GM18499 (cell line): ENCODE measurements at regions not wholly inside any gene's neighbourhood (a gene's known extent, or its start where the extent isn't known, plus 50 kb on each side); places are given as distances from the start of the nearest gene placed in this dataset.

ENCODE experiments used
- ATAC-seq: cut with Tn5 transposase; IDR thresholded peaks from one replicate; pipeline ENCODE4 v1.9.1; 2021; ENCODE audit warnings: moderate number of reproducible peaks; ENCODE audit not compliant: insufficient read depth, unreplicated experiment

DNA sequence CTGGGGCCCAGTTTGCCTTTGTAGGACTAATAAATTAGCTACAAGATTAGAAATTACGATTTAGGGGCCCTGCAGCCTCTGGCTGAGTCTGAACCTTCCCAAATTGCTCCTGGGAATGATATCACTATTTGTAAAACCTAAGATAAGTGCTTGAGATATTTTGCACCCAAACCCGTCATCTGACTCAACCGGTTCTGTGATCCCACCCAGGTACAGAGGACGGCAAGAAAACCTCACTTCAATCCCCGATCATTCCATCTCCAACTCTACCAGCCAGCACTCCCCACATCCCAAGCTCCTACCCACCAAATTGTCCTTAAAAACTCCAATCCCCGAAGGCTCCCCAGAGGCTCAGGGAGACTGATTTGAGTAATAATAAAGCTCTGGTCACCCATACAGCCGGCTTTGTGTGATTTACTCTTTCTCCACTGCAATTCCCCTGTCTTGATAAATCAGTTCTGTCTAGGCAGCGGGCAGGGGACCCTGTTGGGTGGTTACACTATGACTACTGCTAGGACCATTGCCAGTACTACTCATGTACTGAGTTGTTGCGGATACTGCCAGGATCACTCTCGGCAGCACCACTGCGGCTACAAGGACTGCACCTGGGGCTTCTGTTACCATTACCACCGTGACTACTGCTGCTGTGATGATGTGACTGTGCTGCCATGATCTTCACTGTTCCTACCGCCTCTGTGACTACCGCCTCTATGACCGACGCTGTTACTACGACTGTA, 73.1 kb downstream of the IRF8 start:
- ATAC-seq, result no peak

- no peak for ATAC-seq
These were observed 75.7 kb downstream of the IRF8 start for GRCh38 chr16:85974428-85975375.

GRCh38 chr16:85975451-85975981, 76.6 kb downstream of the IRF8 start:
- no peak for ATAC-seq

DNA sequence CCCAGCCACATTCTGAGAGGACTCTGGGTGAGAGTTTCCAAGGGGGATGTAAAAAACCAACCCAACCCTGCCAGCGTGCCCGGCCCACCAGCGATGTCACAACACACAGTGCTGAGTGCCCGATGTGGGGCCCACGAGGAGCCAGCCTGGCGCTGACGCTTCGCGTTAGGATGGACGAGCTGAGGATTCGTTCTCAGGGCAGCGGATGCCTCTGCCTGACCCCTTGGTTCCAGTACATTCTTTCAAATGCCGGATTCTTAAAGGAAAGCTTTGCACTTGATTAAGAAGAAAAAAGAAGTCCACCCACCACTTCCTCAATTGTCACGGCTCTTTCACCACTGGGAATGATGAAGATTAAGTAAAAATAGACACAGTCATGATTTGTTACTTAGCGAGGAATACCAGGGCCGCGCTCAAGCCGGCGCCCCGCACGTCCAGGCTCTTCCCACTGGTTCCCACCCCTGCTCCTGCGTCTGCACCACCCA, 79.4 kb downstream of the IRF8 start:
- ATAC-seq, result no peak

- ATAC-seq, result no peak
These were observed 80.0 kb downstream of the IRF8 start for GRCh38 chr16:85978976-85979375.

DNA sequence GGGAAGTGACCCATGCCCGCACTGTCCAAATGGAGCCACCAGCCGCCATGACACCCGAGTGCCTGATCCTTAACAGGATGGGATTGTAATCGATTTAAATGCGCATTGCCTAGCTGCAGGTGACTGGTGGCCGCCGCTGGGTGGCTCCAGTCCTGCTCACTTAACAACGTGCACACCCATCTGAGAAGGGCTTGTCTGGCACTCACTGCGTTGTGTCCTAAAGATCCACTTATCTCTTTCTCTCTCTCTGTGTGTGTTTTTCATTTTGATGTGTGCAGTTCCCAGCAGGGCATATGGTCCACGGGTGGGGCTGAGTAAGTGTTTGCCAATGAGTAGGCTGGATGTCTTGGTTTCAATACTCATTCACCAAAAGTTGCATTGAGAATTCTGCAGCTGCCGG, 80.6 kb downstream of the IRF8 start:
- no peak for ATAC-seq

- no peak for ATAC-seq
These were observed 81.7 kb downstream of the IRF8 start for GRCh38 chr16:85980686-85981085.

DNA sequence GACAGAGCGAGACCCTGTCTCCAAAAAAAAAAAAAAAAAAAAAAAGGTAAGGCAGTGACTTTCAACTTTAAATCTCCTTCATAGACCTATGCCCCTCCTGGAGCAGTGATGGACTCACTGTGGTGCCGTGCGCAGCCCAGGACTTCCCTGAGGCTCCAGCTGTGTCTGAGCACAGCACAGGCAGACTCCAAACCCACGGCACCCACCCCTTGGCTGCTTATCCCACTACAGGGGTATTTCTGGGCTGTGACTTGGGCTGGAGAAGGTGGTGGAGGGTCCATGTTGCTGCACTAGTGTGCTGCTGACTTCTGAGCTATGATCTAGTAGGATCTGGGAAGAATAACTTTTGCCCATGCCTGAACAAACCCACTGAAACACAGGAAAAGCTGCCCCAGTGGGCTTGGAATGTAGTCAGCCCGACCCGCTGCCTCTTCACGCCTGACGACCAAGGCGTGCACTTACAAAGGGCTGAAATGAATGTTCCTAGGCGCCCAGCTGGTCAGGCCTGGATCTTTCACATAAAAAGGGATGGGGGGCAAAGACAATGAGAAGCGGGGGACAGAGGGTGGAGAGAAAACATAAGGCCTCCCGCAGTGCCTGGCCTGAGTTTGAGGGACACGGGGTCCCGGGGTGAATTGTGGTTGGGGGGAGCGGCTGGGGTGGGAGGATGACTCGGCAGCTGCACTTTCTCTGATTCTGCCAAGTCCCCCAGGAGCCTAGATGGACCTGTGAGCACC, 83.0 kb downstream of the IRF8 start:
- ATAC-seq, result no peak

DNA sequence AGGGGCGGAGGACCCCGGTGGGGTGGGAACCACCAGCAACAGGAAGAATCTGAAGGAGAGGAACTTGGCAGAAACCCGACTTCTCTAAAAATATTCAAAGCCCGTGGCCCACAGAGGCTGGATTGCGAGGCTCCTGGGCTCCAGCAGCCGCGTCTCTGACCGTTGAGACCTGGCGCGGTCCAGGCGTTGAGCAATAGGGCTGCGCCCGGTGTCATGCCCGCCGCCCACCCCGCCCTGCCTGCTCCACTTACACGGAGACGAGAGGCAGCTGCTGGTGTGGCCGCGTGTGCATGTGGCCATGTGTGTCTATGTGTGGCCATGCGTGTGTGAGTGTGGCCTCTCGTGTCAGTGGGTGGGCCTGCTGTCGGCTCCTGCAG, 83.6 kb downstream of the IRF8 start:
- no peak for ATAC-seq

DNA sequence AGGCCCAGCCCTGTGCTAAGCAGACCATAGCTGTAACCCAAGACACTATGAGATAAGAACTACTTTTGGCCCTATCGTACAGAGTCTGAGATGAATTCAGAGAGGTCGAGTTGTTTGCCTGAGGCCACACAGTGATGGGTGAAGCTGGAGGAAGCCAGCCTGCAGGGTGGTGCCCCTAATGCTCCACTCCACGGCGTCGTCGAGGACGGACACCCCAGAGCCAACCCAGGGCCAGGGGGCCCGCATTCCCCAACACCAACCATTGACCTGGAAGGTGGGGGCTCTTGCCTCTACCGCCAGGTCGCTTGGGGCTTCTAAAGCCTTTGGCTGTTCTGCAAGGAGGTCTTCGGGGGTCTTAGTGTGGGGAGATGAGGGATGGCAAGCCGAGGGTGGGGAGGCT, 84.1 kb downstream of the IRF8 start:
- no peak for ATAC-seq

DNA sequence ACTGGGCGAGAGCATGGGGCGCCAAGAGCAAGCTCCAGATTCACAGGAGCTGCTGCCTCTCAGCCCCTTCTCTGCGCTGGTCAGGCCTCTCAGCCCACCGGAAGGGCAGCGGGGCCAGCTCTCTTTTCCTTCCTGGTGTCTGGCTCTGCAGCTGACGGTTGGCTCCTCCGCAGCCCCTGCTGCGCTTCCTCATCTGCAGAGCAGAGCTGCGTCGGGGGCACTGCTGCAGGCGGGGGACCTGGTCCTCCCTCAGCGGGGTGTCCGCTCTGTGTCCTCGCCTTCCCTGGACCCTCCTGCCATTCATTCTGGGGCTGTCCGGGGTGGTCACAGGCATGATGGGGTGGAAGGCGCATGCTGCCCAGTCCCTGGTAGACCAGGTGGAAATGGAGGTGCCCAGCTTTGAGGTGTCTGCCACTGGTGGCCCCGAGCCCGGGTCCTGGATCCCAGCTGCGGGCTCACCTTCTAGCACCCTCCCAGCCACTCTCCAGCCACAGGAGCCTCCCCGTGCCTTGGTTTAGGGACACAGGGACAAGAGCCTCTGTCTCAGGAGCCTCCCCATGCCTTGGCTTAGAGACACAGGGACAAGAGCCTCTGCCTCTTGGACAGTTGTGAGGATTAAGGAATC, 84.8 kb downstream of the IRF8 start:
- no peak for ATAC-seq

GRCh38 chr16:85984231-85984880, 85.4 kb downstream of the IRF8 start:
- ATAC-seq, result no peak

DNA sequence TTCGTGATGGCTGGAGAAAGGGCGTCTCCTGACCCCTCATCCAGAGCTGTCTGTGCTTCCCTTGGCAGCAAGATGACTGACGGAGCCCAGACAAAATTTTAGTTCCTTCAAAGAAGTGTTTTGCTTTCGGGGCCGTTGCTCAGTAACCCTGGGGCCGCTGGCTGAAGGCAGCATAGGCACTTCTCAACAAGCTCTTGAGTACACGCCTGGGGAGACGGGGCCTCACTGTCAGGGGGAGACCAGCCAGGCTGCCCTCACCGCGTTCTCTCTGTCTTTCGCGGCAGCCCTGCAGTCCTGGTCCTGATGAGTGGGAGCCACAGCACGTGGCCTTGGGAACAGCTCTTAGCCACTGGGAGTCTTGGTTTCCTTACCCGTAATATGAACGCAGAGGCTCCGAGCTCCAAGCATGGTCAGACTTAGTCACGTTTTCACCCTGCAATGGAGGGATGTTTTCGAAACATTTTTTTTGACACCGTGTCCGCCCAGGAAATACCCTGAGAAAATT, 86.0 kb downstream of the IRF8 start:
- no peak for ATAC-seq

GRCh38 chr16:85986931-85987749, 88.2 kb downstream of the IRF8 start:
- ATAC-seq, result no peak

DNA sequence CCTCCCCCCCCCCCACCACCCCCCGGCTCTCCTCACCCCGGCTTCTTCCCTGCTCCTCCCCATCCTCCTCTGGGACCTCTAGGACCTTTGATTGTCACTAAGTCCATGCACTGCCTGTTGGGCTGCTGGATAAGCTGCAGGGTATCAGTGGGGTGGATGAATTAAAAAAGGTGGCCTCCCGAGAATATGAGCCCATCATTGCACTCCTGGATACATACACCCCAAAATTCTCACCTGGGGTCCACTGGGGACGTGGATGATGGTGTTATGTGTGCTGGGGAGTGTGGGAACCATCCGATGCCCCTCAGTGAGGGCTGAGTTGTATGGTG, 88.8 kb downstream of the IRF8 start:
- no peak for ATAC-seq

DNA sequence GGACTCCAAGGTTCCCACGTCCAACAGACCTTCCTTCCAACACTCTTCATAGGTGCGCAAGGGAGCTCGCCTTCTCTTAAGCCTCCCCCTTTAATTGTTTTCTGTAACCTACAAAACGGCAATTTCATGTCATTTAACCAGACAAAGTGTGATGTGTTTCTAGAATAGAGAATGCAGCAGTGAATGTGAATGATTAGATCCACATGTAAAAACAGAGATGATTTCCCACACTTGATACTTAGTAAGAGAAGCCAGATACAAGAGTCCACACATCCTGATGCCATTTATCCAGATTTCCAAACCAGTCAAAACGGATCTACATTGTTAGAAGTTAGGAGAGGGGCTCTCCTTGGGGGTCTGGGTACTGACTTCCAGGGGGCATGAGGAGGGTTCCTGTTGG, 89.3 kb downstream of the IRF8 start:
- no peak for ATAC-seq

GRCh38 chr16:85988723-85989313, 89.9 kb downstream of the IRF8 start:
- ATAC-seq, result no peak

DNA sequence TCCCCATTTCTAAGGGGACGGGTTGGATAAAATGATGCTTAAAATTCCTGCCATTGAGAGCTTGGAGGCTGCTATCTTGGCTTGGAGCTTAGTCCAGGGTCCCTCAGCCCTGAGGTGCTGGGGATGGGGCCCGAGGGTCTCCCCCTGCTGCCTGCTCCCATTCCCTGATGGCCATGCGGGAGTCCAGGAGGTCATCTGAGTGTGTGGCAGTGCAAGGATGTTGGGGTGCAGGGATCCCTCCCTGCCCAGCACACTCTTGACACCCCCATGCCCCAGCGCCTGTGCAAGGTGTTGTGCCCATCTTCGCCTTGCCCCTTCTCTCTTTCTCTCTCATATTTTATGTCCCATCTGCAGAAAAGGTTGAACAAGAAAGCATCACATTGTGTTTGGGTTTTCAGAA, 90.4 kb downstream of the IRF8 start:
- no peak for ATAC-seq
